Amniotic epithelial cell (primary cell): ENCODE measurements at regions not wholly inside any gene's neighbourhood (a gene's known extent, or its start where the extent isn't known, plus 50 kb on each side); places are given as distances from the start of the nearest gene placed in this dataset.

ENCODE experiments used
- DNase-seq: peaks from one replicate; pipeline ENCODE4 v3.0.0-alpha.2; 2010; ENCODE audit warnings: low read depth

DNA sequence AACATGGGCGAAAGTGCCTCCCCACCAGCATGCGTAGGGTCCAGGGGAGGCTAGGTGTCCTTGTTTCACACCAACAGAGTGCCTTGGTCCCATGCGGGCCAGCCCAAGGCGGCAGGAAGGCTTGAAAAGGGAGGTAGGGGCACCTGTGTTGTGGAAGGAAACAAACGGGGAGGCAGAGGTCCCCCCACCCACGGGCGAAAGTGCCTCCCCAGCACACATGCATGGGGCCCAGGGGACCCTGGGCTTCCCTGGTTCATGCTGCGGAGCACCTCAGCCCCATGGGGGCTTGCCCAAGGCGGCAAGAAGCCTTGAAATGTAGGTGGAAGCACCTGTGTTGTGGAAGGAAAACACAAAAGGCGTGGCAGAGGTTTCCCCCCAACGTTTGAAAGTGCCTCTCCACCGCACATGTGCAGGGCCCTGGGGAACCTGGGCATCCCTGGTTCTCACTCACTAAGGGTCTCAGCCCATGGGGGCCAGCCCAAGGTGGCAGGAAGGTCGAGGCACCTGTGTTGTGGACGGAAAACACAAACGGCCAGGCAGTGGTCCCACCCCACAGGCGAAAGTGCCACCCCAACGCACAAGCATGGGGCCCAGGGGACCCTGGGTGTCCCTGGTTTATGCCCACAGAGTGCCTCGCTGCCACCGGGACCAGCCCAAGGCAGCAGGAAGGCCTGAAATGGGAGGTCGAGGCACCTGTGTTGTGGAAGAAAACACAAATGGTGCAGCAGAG, 374.7 kb downstream of the ALG10 start:
- no peak for DNase-seq

DNA sequence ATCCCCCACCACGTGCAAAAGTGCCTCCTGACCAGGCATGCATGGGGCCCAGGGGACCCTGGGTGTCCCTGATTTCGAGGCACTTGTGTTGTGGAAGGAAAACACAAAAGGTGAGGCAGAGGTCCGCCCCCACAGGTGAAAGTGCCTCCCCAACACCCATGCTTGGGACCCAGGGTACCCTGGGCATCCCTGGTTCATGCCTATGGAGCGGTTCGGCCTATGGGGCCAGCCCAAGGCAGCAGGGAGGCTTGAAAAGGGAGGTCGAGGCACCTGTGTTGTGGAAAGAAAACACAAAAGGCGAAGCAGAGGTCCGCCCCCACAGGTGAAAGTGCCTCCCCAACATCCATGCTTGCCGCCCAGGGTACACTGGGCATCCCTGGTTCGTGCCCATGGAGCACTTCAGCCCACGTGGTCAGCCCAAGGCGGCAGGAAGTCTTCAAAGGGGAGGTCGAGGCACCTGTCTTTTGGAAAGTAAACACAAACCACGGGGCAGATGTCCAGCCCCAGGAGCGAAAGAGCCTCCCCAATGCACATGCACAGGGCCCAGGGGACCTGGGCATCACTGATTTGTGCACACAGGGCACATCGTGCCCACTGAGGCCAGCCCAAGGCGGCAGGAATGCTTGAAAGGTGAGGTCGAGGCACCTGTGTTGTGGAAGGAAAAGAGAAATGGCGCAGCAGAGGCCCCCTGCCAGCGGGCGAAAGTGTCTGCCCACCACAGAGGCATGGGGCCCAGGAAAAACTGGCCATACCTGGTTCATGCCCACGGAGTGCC, 375.5 kb downstream of the ALG10 start:
- DNase-seq, result no peak

DNA sequence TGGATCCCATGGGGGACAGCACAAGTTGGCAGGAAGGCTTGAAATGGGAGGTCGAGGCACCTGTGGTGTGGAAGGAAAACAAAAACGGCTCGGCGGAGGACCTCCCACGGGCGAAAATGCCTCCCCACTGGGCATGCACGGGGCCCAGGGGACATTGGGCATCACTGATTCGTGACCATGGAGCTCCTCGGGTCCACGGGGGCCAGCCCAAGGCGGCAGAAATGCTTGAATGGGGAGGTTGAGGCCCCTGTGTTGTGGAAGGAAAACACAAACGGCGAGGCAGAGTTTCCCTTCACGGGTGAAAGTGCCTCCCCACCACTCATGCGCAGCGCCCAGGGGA, 376.0 kb downstream of the ALG10 start:
- DNase-seq, result no peak

DNA sequence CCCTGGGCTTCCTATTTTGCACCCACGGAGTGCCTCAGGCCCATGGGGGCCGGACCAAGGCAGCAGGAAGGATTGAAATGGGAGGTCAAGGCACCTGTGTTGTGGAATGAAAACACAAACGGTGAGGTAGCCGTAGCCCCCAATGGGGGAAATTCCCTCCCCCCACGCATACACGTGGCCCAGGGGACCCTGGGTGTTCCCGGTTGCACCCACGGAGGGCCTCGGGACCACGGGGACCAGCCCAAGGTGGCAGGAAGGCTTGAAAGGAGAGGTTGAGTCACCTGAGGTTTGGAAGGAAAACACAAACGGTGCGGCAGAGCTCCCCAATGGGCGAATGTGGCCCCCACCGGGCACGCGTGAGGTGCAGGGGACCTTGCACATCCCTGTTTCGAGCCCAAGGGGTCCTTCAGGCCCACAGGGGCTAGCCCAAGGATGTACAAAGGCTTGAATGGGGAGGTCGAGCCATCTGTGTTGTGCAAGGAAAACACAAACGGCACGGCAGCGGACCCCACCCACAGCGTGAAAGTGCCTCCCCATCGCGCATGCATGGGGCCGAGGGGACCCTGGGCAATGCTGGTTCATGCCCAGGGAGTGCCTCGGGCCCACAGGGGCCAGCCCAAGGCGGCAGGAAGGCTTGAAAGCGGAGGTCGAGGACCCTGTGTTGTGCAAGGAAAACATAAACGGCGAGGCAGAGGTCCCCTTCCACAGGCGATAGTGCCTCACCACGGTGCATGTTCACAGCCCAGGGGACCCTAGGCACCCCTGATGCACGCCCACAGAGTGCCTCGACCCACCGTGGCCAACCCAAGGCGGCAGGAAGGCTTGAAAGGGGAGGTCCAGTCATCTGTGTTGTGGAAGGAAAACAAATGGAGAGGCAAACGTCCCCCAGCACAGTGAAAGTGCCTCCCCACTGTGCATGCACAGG, 376.7 kb downstream of the ALG10 start:
- DNase-seq, result no peak

DNA sequence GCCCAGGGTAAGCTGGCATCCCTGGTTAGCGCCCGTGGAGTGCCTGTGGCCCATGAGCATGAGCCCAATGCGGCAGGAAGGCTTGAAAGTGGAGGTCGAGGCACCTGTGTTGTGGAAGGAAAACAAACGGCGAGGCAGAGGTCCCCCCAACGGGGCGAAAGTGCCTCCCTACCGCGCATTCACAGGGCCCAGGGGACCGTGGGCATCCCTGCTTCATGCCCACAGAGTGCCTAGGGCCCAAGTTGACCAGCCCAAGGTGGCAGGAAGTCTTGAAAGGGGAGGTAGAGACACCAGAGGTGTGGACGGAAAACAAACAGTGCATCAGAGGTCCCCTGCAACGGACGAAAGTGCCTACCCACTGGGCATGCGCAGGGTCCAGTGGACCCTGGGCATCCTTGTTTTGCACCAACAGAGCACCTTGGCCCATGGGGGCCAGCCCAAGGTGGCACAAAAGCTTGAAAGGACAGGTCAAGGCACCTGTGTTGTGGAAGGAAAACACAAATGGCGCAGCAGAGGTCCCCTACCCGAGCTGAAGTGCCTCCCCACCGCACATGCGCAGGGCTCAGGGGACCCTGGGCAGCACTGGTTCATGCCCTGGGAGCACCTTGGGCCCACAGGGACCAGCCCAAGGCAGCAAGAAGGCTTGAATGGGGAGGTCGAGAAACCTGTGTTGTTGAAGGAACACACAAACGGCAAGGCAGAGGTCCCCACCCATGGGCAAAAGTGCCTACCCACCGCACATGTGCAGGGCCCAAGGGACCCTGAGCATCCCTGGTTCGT, 377.5 kb downstream of the ALG10 start:
- no peak for DNase-seq

DNA sequence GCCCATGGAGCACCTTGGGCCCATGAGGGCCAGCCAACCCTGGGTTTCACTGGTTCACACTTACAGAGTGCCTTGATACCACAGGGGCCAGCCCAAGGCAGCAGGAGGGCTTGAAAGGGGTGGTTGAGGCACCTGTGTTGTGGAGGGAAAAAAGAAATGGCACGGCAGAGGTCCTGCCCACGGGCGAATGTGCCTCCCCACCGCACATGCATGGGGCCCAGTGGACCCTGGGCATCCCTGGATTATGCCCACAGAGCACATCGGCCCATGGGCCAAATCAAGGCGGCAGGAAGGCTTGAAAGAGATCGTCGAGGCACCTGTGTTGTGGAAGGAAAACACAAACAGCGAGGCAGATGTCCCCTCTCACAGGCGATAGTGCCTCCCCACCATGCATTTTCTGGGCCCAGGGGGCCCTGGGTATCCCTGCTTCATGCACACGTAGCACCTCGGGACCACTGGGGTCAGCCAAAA, 378.1 kb downstream of the ALG10 start:
- DNase-seq, result no peak

DNA sequence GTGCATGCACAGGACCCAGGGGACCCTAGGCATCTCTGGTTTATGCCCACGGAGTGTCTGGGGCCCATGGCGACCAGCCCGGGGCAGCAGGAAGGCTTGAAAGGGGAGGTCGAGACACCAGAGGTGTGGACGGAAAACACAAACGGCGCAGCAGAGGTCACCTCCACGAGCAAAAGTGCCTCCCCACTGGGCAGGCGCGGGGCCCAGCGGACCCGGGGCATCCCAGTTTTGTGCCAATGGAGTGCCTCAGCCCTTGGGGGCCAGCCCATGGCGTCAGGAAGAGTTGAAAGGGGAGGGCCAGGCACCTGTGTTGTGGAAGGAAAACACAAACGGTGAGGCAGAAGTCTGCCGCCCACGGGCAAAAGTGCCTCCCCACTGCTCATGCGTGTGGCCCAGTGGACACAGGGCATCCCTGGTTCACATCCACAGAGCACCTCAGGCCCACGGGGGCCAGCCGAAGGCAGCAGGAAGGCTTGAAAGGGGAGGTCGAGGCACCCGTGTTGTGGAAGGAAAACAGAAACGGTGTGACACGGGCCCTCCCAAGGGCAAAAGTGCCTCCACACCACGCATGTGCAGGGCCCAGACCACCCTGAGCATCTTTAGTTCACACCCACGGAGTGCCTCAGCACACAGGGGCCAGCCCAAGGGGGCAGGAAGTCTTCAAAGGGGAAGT, 378.8 kb downstream of the ALG10 start:
- no peak for DNase-seq

DNA sequence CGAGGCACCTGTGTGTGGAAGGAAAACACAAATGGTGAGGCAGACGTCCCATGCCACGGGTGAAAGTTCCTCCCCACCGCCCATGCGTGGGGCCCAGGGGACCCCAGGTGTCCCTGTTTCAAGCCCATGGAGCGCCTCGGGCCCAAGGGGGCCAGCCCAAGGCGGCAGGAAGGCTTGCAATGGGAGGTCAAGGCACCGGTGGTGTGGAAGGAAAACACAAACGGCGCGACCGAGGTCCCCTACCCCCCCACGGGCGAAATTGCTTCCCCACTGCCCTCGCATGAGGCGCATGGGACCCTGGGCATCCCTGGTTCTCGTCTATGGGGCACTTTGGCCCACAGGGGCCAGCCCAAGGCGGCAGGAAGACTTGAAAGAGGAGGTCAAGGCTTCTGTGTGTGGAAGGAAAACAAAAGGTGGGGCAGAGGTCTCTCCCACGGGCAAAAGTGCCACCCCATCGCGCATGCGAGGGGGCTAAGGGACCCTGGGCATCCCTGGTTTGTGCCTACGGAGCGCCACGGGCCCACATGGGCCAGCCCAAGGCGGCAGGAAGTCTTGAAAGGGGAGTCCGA, 379.4 kb downstream of the ALG10 start:
- no peak for DNase-seq

DNA sequence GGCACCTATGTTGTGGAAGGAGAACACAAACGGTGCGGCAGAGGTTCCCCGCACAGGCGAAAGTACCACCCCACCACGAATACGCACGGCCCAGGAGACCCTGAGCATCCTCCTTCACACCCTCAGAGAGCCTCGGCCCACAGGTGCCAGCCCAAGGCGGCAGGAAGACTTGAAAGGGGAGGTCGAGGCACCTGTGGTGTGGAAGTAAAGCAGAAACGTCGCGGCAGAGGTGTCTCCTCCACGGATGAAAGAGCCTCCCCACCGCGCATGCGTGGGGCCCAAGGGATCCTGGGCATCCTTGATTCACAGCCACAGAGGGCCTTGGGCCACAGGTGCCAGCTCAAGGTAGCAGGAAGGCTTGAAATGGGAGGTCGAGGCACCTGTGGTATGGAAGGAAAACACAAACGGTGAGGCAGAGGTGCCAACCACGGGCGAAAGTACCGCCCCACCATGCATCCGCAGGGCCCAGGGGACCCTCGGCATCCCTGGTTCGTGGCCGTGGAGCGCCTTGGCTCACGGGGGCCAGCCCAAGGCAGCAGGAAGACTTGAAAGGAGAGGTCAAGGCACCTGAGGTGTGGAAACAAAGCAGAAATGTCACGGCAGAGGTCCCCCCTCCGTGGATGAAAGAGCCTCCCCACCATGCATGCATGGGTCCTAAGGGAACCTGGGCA, 380.1 kb downstream of the ALG10 start:
- DNase-seq, result no peak

DNA sequence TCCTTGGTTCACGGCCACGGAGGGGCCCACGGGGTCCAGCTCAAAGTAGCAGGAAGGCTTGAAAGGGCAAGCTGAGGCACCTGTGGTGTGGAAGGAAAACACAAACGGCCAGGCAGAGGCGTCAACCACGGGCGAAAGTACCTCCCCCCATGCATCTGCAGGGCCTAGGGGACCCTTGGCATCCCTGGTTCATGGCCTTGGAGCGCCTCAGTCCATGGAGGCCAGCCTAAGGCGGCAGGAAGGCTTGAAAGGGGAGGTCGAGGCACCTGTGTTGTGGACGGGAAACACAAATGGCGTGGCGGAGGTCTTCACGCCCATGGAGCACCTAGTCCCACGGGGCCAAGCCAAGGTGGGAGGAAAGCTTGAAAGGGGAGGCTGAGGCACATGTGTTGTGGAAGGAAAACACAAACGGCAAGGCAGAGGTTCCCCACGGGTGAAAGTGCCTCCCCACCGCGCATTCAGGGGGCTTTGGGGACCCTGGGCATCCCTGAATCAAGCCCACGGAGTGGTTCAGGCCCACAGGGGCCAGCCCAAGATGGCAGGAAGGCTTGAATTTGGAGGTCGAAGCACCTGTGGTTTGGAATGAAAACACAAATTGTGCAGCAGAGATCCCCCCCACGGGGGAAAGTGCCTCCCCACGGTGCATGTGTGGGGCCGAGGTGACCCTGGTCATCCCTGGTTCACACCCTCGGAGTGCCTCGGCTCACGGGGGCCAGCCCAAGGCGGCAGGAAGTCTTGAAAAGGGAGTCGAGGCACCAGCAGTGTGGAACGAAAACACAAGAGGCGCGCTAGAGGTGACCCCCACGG, 380.8 kb downstream of the ALG10 start:
- no peak for DNase-seq

DNA sequence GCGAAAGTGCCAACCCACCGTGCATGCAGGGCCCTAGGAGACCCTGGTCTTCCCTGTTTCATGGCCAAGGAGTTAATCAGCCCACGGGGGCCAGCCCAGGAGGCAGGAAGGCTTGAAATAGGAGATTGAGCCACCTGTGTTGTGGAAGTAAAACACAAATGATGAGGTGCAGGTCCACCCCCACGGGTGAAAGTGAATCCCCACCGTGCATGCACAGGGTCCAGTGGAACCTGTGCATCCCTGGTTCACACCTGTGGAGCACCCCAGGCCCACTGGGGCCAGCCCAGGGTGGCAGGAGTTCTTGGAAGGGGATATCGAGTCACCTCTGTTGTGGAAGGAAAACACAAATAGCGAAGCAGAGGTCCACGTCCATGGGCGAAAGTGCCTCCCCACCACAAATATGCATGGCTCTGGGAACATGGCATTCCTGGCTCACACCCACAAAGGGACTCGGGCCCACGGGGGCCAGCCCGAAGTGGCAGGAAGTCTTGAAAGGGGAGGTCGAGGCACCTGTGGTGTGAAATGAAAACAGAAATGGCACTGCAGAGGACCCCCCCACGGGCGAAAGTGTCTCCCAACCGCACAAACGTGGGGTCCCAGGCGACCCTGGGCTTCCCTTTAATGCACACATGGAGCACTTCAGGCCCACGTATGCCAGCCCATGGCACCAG, 381.5 kb downstream of the ALG10 start:
- DNase-seq, result no peak

DNA sequence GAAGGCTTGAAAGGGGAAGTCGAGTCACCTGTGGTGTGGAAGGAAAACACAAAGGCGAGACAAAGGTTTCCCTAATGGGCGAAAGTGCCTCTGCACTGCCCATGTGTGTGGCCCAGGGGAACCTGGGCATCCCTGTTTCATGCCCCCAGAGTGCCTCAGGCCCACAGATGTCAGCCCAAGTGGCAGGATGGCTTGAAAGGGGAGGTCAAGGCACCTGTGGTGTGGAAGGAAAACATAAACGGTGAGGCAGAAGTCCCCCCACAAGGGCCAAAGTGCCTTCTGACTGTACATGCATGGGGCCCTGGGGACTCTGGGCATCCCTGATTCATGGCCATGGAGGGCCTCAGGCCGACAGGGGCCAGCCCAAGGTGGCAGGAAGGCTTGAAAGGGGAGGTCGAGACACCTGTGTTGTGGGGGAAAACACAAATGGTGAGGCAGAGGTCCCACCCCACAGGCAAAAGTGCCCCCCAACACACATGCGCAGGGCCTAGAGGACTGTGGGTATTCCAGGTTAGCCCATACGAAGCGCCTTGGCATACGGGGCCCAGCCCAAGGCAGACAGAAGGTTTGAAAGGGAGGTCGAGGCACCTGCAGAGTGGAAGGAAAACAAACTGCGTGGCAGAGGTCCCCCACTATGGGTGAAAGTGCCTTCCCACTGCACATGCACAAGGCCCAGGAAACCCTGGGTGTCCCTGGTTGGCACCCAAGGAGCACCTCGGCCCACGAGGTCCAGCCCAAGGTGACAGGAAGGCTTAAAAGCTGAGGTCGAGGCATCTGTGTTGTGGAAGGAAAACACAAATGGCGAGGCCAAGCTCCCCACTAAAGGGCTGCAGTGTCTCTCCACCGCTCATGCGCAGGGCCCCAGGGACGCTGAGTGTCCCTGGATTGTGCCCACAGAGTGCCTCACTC, 382.3 kb downstream of the ALG10 start:
- DNase-seq, result no peak

DNA sequence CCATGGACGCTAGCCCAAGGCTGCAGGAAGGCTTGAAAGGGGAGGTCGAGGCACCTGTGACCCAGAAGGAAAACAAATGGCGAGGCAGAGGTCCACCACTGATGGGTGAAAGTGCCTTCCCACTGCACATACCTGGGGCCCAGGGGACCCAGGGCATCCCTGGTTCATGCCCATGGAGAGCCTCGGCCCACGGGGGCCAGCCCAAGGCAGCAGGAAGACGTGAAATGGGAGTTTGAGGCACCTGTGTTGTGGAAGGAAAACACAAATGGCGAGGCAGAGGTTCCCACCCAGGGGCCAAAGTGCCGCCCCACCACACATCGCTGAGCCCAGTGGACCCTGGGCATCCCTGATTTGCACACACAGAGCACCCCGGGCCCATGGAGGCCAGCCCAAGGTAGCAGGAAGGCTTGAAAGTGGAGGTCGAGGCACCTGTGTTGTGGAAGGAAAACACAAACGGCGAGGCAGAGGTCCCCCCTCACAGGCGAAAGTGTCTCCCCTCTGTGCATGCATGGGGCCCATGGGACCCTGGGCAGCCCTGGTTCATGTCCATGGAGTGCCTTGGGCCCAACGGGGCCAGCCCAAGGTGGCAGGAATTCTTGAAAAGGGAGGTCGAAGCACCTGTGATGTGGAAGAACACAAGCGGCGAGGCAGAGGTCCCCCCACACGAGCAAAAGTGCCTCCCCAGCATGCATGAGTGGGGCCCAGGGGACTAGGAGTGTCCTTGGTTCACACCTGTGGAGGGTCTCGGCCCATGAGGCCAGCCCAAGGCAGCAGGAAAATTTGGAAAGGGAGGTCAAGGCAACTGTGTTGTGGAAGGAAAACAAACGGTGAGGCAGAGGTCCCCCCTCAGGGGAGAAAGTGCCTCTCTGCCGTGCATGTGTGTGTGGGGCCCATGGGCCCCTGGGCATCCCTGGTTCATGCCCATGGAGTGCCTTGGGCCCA, 383.3 kb downstream of the ALG10 start:
- DNase-seq, result no peak

DNA sequence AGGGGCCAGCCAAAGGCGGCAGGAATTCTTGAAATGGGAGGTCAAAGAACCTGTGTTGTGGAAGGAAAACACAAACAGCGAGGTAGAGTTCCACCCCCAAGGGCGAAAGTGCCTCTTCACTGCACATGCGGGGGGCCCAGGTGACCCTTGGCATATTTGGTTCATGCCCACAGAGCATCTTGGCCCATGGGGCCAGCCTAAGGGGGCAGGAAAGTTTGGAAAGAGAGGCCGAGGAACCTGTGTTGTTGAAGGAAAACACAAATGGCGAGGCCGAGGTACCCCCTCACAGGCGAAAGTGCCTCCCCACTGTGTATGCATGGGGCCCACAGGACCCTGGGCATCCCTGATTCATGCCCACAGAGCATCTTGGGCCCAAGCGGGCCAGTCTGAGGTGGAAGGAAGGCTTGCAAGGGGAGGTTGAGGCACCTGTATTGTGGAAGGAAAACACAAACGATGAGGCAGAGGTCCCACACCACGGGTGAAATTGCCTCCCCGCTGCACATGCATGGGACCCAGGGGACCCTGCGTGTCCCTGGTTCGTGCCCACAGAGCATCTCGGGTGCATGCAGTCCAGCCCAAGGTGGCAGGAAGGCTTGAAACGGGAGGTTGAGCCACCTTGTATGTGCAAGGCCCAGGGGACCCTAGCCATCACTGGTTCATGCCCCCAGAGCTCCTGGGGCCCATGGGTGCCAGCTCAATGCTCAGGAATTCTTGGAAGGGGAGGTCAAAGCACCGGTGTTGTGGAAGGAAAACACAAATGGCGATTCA, 384.1 kb downstream of the ALG10 start:
- no peak for DNase-seq

DNA sequence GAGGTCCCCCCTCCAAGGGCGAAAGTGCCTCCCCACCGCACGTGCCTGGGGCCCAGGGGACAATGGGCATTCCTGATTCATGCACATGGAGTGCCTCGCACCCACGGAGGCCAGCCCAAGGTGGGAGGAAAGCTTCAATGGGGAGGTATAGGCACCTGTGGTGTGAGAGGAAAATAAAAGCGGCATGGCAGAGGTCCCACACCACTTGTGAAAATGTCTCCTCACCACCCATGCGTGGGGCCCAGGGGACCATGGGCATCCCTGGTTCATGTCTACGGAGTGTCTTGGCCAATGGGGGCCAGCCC, 384.7 kb downstream of the ALG10 start:
- no peak for DNase-seq

DNA sequence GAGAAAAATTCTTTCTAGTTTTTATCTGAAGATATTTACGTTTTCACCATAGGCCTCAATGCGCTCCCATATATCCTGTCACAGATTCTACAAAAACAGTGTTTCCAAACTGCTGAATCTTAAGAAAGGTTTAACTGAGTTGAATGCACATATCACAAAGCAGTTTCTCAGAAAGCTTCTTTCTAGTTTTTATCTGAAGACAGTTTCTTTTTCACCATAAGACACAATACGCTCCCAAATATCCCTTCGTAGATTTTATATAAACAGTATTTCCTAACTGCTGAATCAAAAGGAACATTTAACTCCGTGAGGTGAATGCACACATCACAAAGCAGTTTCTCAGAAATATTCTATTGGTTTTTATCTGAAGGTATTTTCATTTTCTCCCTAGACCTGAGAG, 385.5 kb downstream of the ALG10 start:
- no peak for DNase-seq
